H9 (cell line): ENCODE measurements at regions not wholly inside any gene's neighbourhood (a gene's known extent, or its start where the extent isn't known, plus 50 kb on each side); places are given as distances from the start of the nearest gene placed in this dataset.

Source experiments
- DNase-seq: peaks from one replicate; pipeline ENCODE4 v3.0.0-alpha.2; 2017
- H2AFZ ChIP-seq: one replicate; pipeline ENCODE4 v1.6.1; 2013; ENCODE audit warnings: mild to moderate bottlenecking, low read length, control low read depth, moderate library complexity
- H2AK5ac ChIP-seq: 2 replicates; pipeline ENCODE4 v1.6.1; 2013; ENCODE audit warnings: low read length, control low read depth, mixed read lengths; ENCODE audit not compliant: insufficient read length
- H2BK120ac ChIP-seq: one replicate; pipeline ENCODE4 v1.6.1; 2013; ENCODE audit warnings: low read depth, mild to moderate bottlenecking, low read length, control low read depth, inconsistent platforms; ENCODE audit not compliant: poor library complexity, severe bottlenecking
- H2BK12ac ChIP-seq: 2 replicates; pipeline ENCODE4 v1.6.1; 2013; ENCODE audit warnings: low read length, control low read depth, mixed read lengths, low read depth; ENCODE audit not compliant: insufficient read length
- H2BK15ac ChIP-seq: 2 replicates; pipeline ENCODE4 v1.6.1; 2013; ENCODE audit warnings: low read depth, low read length, control low read depth
- H2BK20ac ChIP-seq: one replicate; pipeline ENCODE4 v1.6.1; 2013; ENCODE audit warnings: low read depth, mild to moderate bottlenecking, low read length, control low read depth, inconsistent platforms; ENCODE audit not compliant: poor library complexity, severe bottlenecking
- H2BK5ac ChIP-seq: 2 replicates; pipeline ENCODE4 v1.6.1; 2013; ENCODE audit warnings: low read length, control low read depth, mixed read lengths; ENCODE audit not compliant: insufficient read length
- H3K14ac ChIP-seq: 2 replicates; pipeline ENCODE4 v1.6.1; 2013; ENCODE audit warnings: low read length, control low read depth; ENCODE audit not compliant: insufficient read depth
- H3K18ac ChIP-seq: 2 replicates; pipeline ENCODE4 v1.6.1; 2013; ENCODE audit warnings: low read depth, mild to moderate bottlenecking, mixed read lengths, low read length, control low read depth; ENCODE audit not compliant: insufficient read length
- H3K23ac ChIP-seq: 2 replicates; pipeline ENCODE4 v1.6.1; 2013; ENCODE audit warnings: low read length, control low read depth, mixed read lengths, low read depth; ENCODE audit not compliant: insufficient read length
- H3K23me2 ChIP-seq: 2 replicates; pipeline ENCODE4 v1.6.1; 2013; ENCODE audit warnings: low read depth, mild to moderate bottlenecking, mixed read lengths, low read length, control low read depth; ENCODE audit not compliant: insufficient read length, poor library complexity, severe bottlenecking
- H3K27ac ChIP-seq: 2 replicates; pipeline ENCODE4 v1.5.1; 2013; ENCODE audit warnings: low read length, control low read depth, mixed read lengths, low read depth; ENCODE audit not compliant: insufficient read length
- H3K27me3 ChIP-seq: 2 replicates; pipeline ENCODE4 v1.6.1; 2013; ENCODE audit warnings: low read length, control low read depth, inconsistent platforms; ENCODE audit not compliant: insufficient read depth
- H3K4ac ChIP-seq: 2 replicates; pipeline ENCODE4 v1.6.1; 2013; ENCODE audit warnings: low read depth, mild to moderate bottlenecking, control low read depth, inconsistent platforms, low read length, moderate library complexity
- H3K4me1 ChIP-seq: 2 replicates; pipeline ENCODE4 v1.6.1; 2013; ENCODE audit warnings: low read length, control low read depth, inconsistent platforms; ENCODE audit not compliant: insufficient read depth
- H3K4me2 ChIP-seq: 2 replicates; pipeline ENCODE4 v1.6.1; 2013; ENCODE audit warnings: low read length, control low read depth, mixed read lengths; ENCODE audit not compliant: insufficient read length, insufficient read depth
- H3K56ac ChIP-seq: 2 replicates; pipeline ENCODE4 v1.6.1; 2013; ENCODE audit warnings: low read depth, mild to moderate bottlenecking, mixed read lengths, low read length, control low read depth; ENCODE audit not compliant: insufficient read length
- H3K79me1 ChIP-seq: 2 replicates; pipeline ENCODE4 v1.6.1; 2013; ENCODE audit warnings: low read depth, mild to moderate bottlenecking, moderate library complexity, low read length, control low read depth, inconsistent platforms; ENCODE audit not compliant: insufficient read depth, poor library complexity, severe bottlenecking
- H3K79me2 ChIP-seq: 2 replicates; pipeline ENCODE4 v1.6.1; 2013; ENCODE audit warnings: low read length, control low read depth, inconsistent platforms; ENCODE audit not compliant: insufficient read depth
- H3K9ac ChIP-seq: 2 replicates; pipeline ENCODE4 v1.6.1; 2013; ENCODE audit warnings: low read length, control low read depth, mixed read lengths; ENCODE audit not compliant: insufficient read length; ENCODE audit errors: extremely low read depth
- H3K9me3 ChIP-seq: one replicate; pipeline ENCODE4 v1.6.1; 2013; ENCODE audit warnings: low read depth, low read length, inconsistent platforms; ENCODE audit not compliant: control insufficient read depth
- H3T11ph ChIP-seq: one replicate; pipeline ENCODE4 v1.6.1; 2013; ENCODE audit warnings: mild to moderate bottlenecking, low read length, control low read depth, inconsistent platforms
- H4K20me1 ChIP-seq: one replicate; pipeline ENCODE4 v1.6.1; 2013; ENCODE audit not compliant: control insufficient read depth, insufficient read length, insufficient read depth
- H4K5ac ChIP-seq: 2 replicates; pipeline ENCODE4 v1.6.1; 2013; ENCODE audit warnings: low read depth, mild to moderate bottlenecking, mixed read lengths, low read length, control low read depth; ENCODE audit not compliant: insufficient read length
- H4K8ac ChIP-seq: replicated peaks from 2 replicates; pipeline ENCODE4 v1.6.1; 2013; ENCODE audit warnings: low read length, control low read depth, mixed read lengths, low read depth; ENCODE audit not compliant: insufficient read length
- H4K91ac ChIP-seq: 2 replicates; pipeline ENCODE4 v1.6.1; 2013; ENCODE audit warnings: low read depth, mild to moderate bottlenecking, moderate library complexity, mixed read lengths, low read length, control low read depth; ENCODE audit not compliant: insufficient read length
- H3K27ac Mint-ChIP-seq, 3 experiments: 2 replicates in 2 of 3; 3 replicates in 1 of 3; pipeline ENCODE4 v1.8.0; 2020 to 2021; ENCODE audit warnings: mixed read lengths in 3 of 3, mild to moderate bottlenecking in 1 of 3, moderate library complexity in 1 of 3
- H3K27me3 Mint-ChIP-seq: 2 replicates; pipeline ENCODE4 v1.8.0; 2021; ENCODE audit warnings: low read depth, mild to moderate bottlenecking, moderate library complexity, mixed read lengths
- H3K36me3 Mint-ChIP-seq, 3 experiments: 2 replicates in 2 of 3; 3 replicates in 1 of 3; pipeline ENCODE4 v1.8.0; 2020 to 2021; ENCODE audit warnings: low read depth in 3 of 3, mixed read lengths in 3 of 3; ENCODE audit not compliant: insufficient read depth in 1 of 3
- H3K4me1 Mint-ChIP-seq, 2 experiments: 2 replicates each; pipeline ENCODE4 v1.8.0; 2020; ENCODE audit warnings: mixed read lengths in 2 of 2
- H3K4me3 Mint-ChIP-seq, 2 experiments: 2 replicates in 1 of 2; 3 replicates in 1 of 2; pipeline ENCODE4 v1.8.0; 2020 to 2021; ENCODE audit warnings: mild to moderate bottlenecking in 2 of 2, mixed read lengths in 2 of 2, moderate library complexity in 1 of 2
- H3K9me3 Mint-ChIP-seq, 2 experiments: 2 replicates in 1 of 2; 3 replicates in 1 of 2; pipeline ENCODE4 v1.8.0; 2020; ENCODE audit warnings: mild to moderate bottlenecking in 2 of 2, mixed read lengths in 2 of 2, moderate library complexity in 1 of 2
- CTCF ChIP-seq: fragments of 200-600 bp; sonication (generic); conservative IDR thresholded peaks from 3 replicates; pipeline ENCODE4 v1.8.0; 2021; ENCODE audit warnings: antibody characterized with exemption, mild to moderate bottlenecking
- WGBS: extraction: QIAGEN DNeasy Blood & Tissue Kit; methylation state at CpG from one replicate; pipeline ENCODE4 v1.1.7; 2013; ENCODE audit warnings: missing lambda C conversion rate, low lambda C conversion rate, mixed read lengths; ENCODE audit not compliant: insufficient read length; ENCODE audit errors: extremely low coverage; 5-methylcytosine and 5-hydroxymethylcytosine counted together

- no peak for DNase-seq
- peaks cover 20 to 21% of the 10 kb centered on the region in 2 experiments for H3K4me1 Mint-ChIP-seq
- no peak overlapping the region for H3K27ac Mint-ChIP-seq
- Histone ChIP-seq H3K14ac (no peak overlapping the region), H2BK5ac (no peak overlapping the region), H4K5ac (no peak overlapping the region), H3K27ac (no peak overlapping the region), H3K27me3 (no peaks in the 10 kb centered on the region), H2BK12ac (no peak overlapping the region), H4K20me1 (no peaks in the 10 kb centered on the region), H3K4ac (no peak overlapping the region), H3K4me2 (no peak overlapping the region), H3T11ph (no peak overlapping the region), H2AK5ac (no peak overlapping the region), H3K9ac (no peak overlapping the region), H2BK15ac (no peak overlapping the region), H3K23ac (no peak overlapping the region), H3K79me2 (no peaks in the 10 kb centered on the region), H3K56ac (no peak overlapping the region), H2AFZ (no peak overlapping the region), H4K91ac (no peak overlapping the region), H3K4me1 (peaks cover 2% of the 10 kb centered on the region; the same call in 1 of the 2 replicates), H3K18ac (no peak overlapping the region), H3K23me2 (no peaks in the 10 kb centered on the region), H4K8ac (no peak overlapping the region), H2BK20ac (no peak overlapping the region), H3K9me3 (no peaks in the 10 kb centered on the region), H3K79me1 (no peaks in the 10 kb centered on the region), H2BK120ac (no peak overlapping the region)
- no peak overlapping the region for H3K4me3 Mint-ChIP-seq
- peaks cover 4% of the 10 kb centered on the region; the same call in 1 of the 2 replicates for H3K27me3 Mint-ChIP-seq
- H3K36me3 Mint-ChIP-seq = peaks cover 0 to 4% (median 0%) of the 10 kb centered on the region in 3 experiments; a peak in 2 of 7 replicates
- no CpG with 5 or more reads among the region's 1 CpG for WGBS
- TF ChIP-seq CTCF = no peak
- peaks cover 5 to 17% of the 10 kb centered on the region in 2 experiments; a peak in 4 of 5 replicates for H3K9me3 Mint-ChIP-seq
These were observed 158.6 kb upstream of the DLX2 start for GRCh38 chr2:172261292-172261691.
